ENCODE measurements at regions not wholly inside any gene's neighbourhood (a gene's known extent, or its start where the extent isn't known, plus 50 kb on each side); places are given as distances from the start of the nearest gene placed in this dataset.

GRCh38 chr20:11436113-11436905 is 481.4 kb upstream of the BTBD3 start:
- Histone ChIP-seq H3K4me1 (ENCODE audit: insufficient read depth, low read length, poor library complexity, severe bottlenecking) (no peaks in the 10 kb centered on the region), H3K4me2 (ENCODE audit: low read depth, low read length, poor library complexity, severe bottlenecking) (no peak overlapping the region), H3K27me3 (ENCODE audit: insufficient read depth, low read length, poor library complexity, severe bottlenecking) (no peaks in the 10 kb centered on the region), H3K36me3 (ENCODE audit: insufficient read depth, low read length) (no peaks in the 10 kb centered on the region), H3F3A (ENCODE audit: low read depth) (no peaks in the 10 kb centered on the region), H4K20me1 (ENCODE audit: insufficient read depth, low read length, poor library complexity, severe bottlenecking) (no peaks in the 10 kb centered on the region), H3K4me3 (ENCODE audit: low read length, poor library complexity, severe bottlenecking) (no peak overlapping the region), H3K79me2 (ENCODE audit: insufficient read depth, low read length) (no peaks in the 10 kb centered on the region), H3K9ac (ENCODE audit: low read depth, low read length, poor library complexity, severe bottlenecking) (no peak overlapping the region), H3K9me2 (replicated peaks; ENCODE audit: low read depth, low read length) (no peaks in the 10 kb centered on the region), H2AFZ (ENCODE audit: low read length) (no peak overlapping the region), H3K9me3 (ENCODE audit: insufficient read depth, low read depth, low read length) (peaks cover 3% of the 10 kb centered on the region; the same call in 1 of the 2 replicates)
- TF ChIP-seq, protein P1, sequence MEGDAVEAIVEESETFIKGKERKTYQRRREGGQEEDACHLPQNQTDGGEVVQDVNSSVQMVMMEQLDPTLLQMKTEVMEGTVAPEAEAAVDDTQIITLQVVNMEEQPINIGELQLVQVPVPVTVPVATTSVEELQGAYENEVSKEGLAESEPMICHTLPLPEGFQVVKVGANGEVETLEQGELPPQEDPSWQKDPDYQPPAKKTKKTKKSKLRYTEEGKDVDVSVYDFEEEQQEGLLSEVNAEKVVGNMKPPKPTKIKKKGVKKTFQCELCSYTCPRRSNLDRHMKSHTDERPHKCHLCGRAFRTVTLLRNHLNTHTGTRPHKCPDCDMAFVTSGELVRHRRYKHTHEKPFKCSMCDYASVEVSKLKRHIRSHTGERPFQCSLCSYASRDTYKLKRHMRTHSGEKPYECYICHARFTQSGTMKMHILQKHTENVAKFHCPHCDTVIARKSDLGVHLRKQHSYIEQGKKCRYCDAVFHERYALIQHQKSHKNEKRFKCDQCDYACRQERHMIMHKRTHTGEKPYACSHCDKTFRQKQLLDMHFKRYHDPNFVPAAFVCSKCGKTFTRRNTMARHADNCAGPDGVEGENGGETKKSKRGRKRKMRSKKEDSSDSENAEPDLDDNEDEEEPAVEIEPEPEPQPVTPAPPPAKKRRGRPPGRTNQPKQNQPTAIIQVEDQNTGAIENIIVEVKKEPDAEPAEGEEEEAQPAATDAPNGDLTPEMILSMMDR (conservative IDR thresholded peaks at IDR 0.05; ENCODE audit: low read length), result no peak
- no peak for TF ChIP-seq EZH2phosphoT487 (IDR thresholded peaks at IDR 0.05; ENCODE audit: borderline replicate concordance)

- no peak for TF ChIP-seq EZH2phosphoT487 (IDR thresholded peaks at IDR 0.05; ENCODE audit: borderline replicate concordance)
- TF ChIP-seq, protein P1 (conservative IDR thresholded peaks at IDR 0.05; ENCODE audit: low read length), result no peak
- peaks cover 3% of the 10 kb centered on the region; the same call in 1 of the 2 replicates for H3K9me3 ChIP-seq (ENCODE audit: insufficient read depth, low read depth, low read length)
- H4K20me1 ChIP-seq (ENCODE audit: insufficient read depth, low read length, poor library complexity, severe bottlenecking), result no peaks in the 10 kb centered on the region
- H2AFZ ChIP-seq (ENCODE audit: low read length), result no peak overlapping the region
- H3K4me1 ChIP-seq (ENCODE audit: insufficient read depth, low read length, poor library complexity, severe bottlenecking), result no peaks in the 10 kb centered on the region
- H3K9me2 ChIP-seq (replicated peaks; ENCODE audit: low read depth, low read length), result no peaks in the 10 kb centered on the region
- H3K4me2 ChIP-seq (ENCODE audit: low read depth, low read length, poor library complexity, severe bottlenecking), result no peak overlapping the region
- H3K9ac ChIP-seq (ENCODE audit: low read depth, low read length, poor library complexity, severe bottlenecking), result no peak overlapping the region
- H3K27me3 ChIP-seq (ENCODE audit: insufficient read depth, low read length, poor library complexity, severe bottlenecking), result no peaks in the 10 kb centered on the region
- H3K36me3 ChIP-seq (ENCODE audit: insufficient read depth, low read length), result no peaks in the 10 kb centered on the region
- no peaks in the 10 kb centered on the region for H3K79me2 ChIP-seq (ENCODE audit: insufficient read depth, low read length)
- H3K4me3 ChIP-seq (ENCODE audit: low read length, poor library complexity, severe bottlenecking), result no peak overlapping the region
- no peaks in the 10 kb centered on the region for H3F3A ChIP-seq (ENCODE audit: low read depth)
These were observed 480.6 kb upstream of the BTBD3 start for GRCh38 chr20:11437090-11437489.

DNA sequence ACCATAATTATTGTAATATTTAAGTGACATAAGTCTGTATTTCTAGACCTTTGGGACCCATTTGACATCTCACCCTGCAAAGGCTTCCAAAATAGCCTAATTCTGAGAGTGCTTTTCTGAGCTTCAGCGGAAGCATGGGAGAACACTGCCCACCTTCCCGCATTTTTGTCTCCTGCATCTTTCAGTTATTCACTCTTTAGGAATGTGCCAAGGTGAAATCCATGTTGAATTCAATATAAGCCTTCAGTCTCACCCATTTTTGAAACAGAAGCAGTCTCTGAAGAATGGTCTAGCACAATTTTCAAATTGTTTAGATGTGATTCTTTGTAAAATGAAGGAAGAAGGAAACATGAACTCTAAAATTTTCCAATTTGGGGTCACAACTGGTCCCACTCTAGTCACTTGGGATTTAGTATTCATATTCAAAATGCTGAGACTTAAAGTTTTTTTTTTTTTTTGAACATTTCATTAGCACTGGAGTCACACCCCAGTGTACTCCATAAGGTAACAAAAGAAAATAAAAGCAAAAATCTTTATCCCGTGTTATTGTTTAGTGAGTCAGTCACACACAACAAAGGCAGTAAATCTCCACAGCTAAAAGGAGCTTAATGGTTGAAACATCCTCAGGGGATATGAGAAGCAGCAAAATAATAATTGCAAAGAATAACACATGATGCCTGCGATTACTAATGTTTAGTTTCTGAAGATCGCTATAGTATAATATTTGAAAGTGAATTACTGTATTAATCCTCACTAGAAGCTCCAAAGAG is 479.9 kb upstream of the BTBD3 start:
- H3K36me3 ChIP-seq (ENCODE audit: insufficient read depth, low read length), result no peaks in the 10 kb centered on the region
- no peaks in the 10 kb centered on the region for H3F3A ChIP-seq (ENCODE audit: low read depth)
- H2AFZ ChIP-seq (ENCODE audit: low read length), result no peak overlapping the region
- no peak overlapping the region for H3K9ac ChIP-seq (ENCODE audit: low read depth, low read length, poor library complexity, severe bottlenecking)
- no peaks in the 10 kb centered on the region for H3K27me3 ChIP-seq (ENCODE audit: insufficient read depth, low read length, poor library complexity, severe bottlenecking)
- TF ChIP-seq, protein P1 (conservative IDR thresholded peaks at IDR 0.05; ENCODE audit: low read length), result no peak
- TF ChIP-seq EZH2phosphoT487 (IDR thresholded peaks at IDR 0.05; ENCODE audit: borderline replicate concordance), result no peak
- H3K9me3 ChIP-seq (ENCODE audit: insufficient read depth, low read depth, low read length), result peaks cover 3% of the 10 kb centered on the region; the same call in 1 of the 2 replicates
- H3K4me1 ChIP-seq (ENCODE audit: insufficient read depth, low read length, poor library complexity, severe bottlenecking), result no peaks in the 10 kb centered on the region
- H3K4me3 ChIP-seq (ENCODE audit: low read length, poor library complexity, severe bottlenecking), result no peak overlapping the region
- H3K79me2 ChIP-seq (ENCODE audit: insufficient read depth, low read length), result no peaks in the 10 kb centered on the region
- no peaks in the 10 kb centered on the region for H4K20me1 ChIP-seq (ENCODE audit: insufficient read depth, low read length, poor library complexity, severe bottlenecking)
- no peaks in the 10 kb centered on the region for H3K9me2 ChIP-seq (replicated peaks; ENCODE audit: low read depth, low read length)
- H3K4me2 ChIP-seq (ENCODE audit: low read depth, low read length, poor library complexity, severe bottlenecking), result no peak overlapping the region
